T-helper 9 cell (primary cell): ENCODE measurements at regions not wholly inside any gene's neighbourhood (a gene's known extent, or its start where the extent isn't known, plus 50 kb on each side); places are given as distances from the start of the nearest gene placed in this dataset.

Experiments
- DNase-seq: peaks from one replicate; pipeline ENCODE4 v3.0.0-alpha.2; 2020

DNA sequence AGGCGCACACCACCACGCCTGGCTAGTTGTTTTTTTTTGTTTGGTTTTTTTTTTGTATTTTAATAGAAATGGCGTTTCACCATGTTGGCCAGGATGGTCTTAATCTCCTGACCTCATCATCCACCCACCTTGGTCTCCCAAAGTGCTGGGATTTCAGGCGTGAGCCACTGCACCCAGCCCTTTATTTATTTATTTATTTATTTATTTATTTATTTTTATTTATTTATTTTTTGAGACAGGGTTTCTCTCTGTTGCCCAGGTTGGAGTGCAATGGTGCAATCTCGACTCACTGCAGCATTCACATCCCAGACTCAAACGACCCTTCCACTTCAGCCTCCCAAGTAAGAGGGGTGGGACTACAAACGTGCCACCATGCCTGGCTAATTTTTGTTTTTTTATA, 63.0 kb upstream of the ADAMTSL1 start:
- no peak for DNase-seq

DNA sequence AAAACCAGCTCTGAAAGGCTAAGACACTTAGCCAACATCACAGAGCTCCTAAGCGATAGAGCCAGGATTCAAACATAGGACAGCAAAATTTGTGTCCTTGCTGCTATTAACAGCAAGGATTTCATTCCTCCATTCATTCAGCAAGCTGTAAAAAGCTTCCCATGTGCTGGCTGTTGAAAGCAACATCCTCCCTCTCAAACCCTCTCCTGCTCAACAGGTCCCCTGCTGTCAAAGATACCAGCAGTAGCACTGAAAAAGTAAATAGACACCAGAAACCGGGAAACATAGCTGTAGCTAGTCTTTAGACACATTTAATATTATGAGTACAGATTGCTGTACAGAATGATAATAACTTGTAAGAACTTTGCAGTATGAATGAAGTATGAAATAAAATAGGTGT, 52.6 kb upstream of the ADAMTSL1 start:
- DNase-seq = no peak

DNA sequence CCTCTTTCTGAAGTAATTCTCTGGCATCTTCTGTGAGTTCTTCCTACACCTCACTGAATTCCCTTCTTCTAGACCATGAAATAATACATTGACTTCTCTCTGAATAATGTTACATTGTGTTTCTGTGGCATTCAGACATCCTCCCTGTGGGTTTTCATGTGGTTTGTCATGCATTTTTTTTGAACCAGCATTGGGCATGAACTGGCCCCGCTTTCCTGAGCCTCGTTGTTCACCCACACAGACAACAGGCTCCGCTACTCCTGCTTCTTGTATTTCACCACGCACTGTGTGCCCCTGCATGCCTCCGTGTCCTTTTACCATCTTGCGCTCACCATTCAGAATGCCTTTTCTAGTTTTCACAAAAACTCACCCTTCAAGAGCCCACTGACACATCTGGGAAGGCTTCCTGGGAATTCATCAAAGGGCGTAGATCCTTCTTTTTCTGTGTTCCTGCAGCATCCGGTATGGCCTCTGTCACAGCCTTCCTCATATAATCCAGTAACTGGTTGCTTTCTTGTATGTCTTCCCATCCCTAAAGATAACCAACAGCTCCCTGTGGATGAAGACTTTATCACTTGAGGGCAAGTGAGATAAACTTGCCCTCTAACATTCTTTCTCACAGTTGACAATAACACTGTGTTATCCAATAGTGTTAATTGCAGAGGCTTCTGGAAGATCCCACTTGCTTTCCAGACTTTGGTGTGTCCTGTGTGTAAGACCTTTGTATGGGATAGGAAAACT, 51.5 kb upstream of the ADAMTSL1 start:
- DNase-seq = no peak

- DNase-seq = no peak
Observed at GRCh38 chr9:18423791-18424531, 50.0 kb upstream of the ADAMTSL1 start.
